Stomach (tissue), 8 donors: ENCODE measurements at regions not wholly inside any gene's neighbourhood (a gene's known extent, or its start where the extent isn't known, plus 50 kb on each side); places are given as distances from the start of the nearest gene placed in this dataset.

Experiments used
- DNase-seq, 2 donors: peaks; one replicate each; pipeline versions ENCODE4 v3.0.0 to v3.0.0-alpha.2; 2013 to 2019
- H3K27ac ChIP-seq, 5 donors: fragments of 200-600 bp in 4 of 5; sonication (generic) in 4 of 5; one replicate each; pipeline ENCODE4 v1.5.1; 2013 to 2019; ENCODE audit warnings: mild to moderate bottlenecking in 1 of 5, moderate library complexity in 1 of 5
- H3K27me3 ChIP-seq, 3 donors: fragments of 200-600 bp; sonication (generic); one replicate each; pipeline ENCODE4 v1.5.1; 2017 to 2019; ENCODE audit warnings: mixed run types in 1 of 3
- H3K36me3 ChIP-seq, 4 donors: fragments of 200-600 bp; sonication (generic); 1 replicate in 3 of 4; 2 replicates in 1 of 4; pipeline ENCODE4 v1.5.1; 2016 to 2019
- H3K4me1 ChIP-seq, 4 donors: fragments of 200-600 bp; sonication (generic); one replicate each; pipeline ENCODE4 v1.5.1; 2016 to 2019
- H3K4me3 ChIP-seq, 4 donors: fragments of 200-600 bp; sonication (generic) in 3 of 4; one replicate each; pipeline ENCODE4 v1.5.1; 2016 to 2019; ENCODE audit warnings: mild to moderate bottlenecking in 1 of 4
- H3K9me3 ChIP-seq, 4 donors: fragments of 200-600 bp; sonication (generic); one replicate each; pipeline ENCODE4 v1.5.1; 2016 to 2019
- EP300 ChIP-seq: sonication (generic); formaldehyde crosslinking; IDR thresholded peaks from one replicate; pipeline ENCODE4 v1.6.1; 2017; ENCODE audit warnings: antibody characterized with exemption
- POLR2A ChIP-seq, 4 donors: fragments of 450-650 bp; IDR thresholded peaks; one replicate each; pipeline ENCODE4 v1.6.1; 2016; ENCODE audit warnings: antibody characterized with exemption in 4 of 4, control low read depth in 2 of 4, mild to moderate bottlenecking in 1 of 4, moderate library complexity in 1 of 4
- POLR2AphosphoS5 ChIP-seq, 3 donors: sonication (generic); formaldehyde crosslinking; IDR thresholded peaks; one replicate each; pipeline ENCODE4 v1.6.1; 2016; ENCODE audit warnings: antibody characterized with exemption in 3 of 3
- WGBS, 5 donors: extraction: QIAGEN DNeasy Blood & Tissue Kit in 3 of 5; methylation state at CpG; one replicate each; pipeline versions ENCODE4 v1.1.5 to v1.1.7; 2013 to 2018; 5-methylcytosine and 5-hydroxymethylcytosine counted together
- intact Hi-C: fragments of 100-400 bp; cut with DNase I; formaldehyde crosslinking; loops from one replicate; pipeline ENCODE4 v1.15.1; 2023; ENCODE audit warnings: low total_unique reads
- TF ChIP-seq, protein P1 (sequence below), 7 experiments: fragments of 450-650 bp in 4 of 7; fragments of 200-600 bp in 3 of 7; sonication (generic) in 3 of 7; IDR thresholded peaks; one replicate each; pipeline ENCODE4 v1.5.1; 2016 to 2019; ENCODE audit warnings: antibody characterized with exemption in 7 of 7, control low read depth in 2 of 7, mild to moderate bottlenecking in 1 of 7
- donor health status: healthy with polysubstance abuse.
- donor health status: Bipolar disorder and iron deficiency.
- donor health status: healthy.

DNA sequence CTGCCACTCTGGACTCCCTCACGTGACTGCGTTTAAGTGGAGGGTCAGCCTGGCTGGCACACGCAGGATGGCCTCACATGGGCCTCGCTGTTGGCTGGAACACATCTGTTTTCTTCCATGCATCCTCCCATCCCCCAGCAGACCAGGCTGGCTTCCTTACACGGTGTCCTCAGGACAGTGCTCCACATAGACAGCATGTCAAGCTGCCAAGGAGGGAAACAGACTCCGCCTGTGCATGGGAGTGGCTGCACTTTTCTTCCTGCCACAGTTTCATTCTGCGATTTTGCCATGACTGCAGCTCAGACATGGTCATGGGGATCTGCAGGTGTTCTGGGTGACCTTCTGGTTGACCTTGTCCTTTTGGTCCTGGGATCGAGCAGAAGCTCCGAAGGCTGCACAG is 344.2 kb downstream of the SHANK2 start:
- H3K36me3 ChIP-seq, result no peaks in the 10 kb centered on the region
- H3K4me3 ChIP-seq, result no peak overlapping the region
- H3K27me3 ChIP-seq, result no peaks in the 10 kb centered on the region
- intact Hi-C loops, result no loop called here
- WGBS, 5 donors, result 66 to 76% (median 74%) methylated on average over 9 of the region's 9 CpGs
- peaks cover 0 to 6% (median 0%) of the 10 kb centered on the region in 4 donors for H3K9me3 ChIP-seq
- no peak for TF ChIP-seq EP300
- no peak for TF ChIP-seq POLR2AphosphoS5 (IDR thresholded peaks at IDR 0.05)
- TF ChIP-seq POLR2A (IDR thresholded peaks at IDR 0.05), result no peak
- TF ChIP-seq, protein P1, sequence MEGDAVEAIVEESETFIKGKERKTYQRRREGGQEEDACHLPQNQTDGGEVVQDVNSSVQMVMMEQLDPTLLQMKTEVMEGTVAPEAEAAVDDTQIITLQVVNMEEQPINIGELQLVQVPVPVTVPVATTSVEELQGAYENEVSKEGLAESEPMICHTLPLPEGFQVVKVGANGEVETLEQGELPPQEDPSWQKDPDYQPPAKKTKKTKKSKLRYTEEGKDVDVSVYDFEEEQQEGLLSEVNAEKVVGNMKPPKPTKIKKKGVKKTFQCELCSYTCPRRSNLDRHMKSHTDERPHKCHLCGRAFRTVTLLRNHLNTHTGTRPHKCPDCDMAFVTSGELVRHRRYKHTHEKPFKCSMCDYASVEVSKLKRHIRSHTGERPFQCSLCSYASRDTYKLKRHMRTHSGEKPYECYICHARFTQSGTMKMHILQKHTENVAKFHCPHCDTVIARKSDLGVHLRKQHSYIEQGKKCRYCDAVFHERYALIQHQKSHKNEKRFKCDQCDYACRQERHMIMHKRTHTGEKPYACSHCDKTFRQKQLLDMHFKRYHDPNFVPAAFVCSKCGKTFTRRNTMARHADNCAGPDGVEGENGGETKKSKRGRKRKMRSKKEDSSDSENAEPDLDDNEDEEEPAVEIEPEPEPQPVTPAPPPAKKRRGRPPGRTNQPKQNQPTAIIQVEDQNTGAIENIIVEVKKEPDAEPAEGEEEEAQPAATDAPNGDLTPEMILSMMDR (IDR thresholded peaks at IDR 0.05), result no peak
- peak in 1 of 2 donors; percentile 29 for DNase-seq
- no peaks in the 10 kb centered on the region for H3K4me1 ChIP-seq
- no peak overlapping the region for H3K27ac ChIP-seq

DNA sequence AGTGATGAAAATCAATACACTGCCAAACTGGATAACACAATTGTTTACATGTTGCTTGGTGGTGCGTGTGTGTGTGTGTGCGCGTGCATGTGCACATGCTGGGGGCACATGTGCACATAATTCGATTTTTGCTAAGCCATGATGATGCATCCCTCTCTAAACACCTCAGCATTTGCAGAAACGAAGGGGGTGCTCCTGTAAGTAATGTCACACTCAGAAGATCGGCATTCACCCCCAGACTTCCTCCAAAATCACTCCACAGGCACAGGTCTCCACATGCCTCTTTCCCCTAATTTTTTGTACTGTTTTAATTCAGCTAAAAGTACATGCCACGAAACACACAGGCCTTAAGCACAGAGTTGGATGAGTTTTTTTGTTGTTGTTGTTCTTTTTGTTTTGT is 341.5 kb downstream of the SHANK2 start:
- Histone ChIP-seq H3K9me3 (no peaks in the 10 kb centered on the region), H3K27me3 (no peaks in the 10 kb centered on the region), H3K36me3 (no peaks in the 10 kb centered on the region), H3K27ac (no peak overlapping the region), H3K4me3 (no peak overlapping the region), H3K4me1 (peaks cover 0 to 11% (median 9%) of the 10 kb centered on the region in 4 donors)
- intact Hi-C loops, result no loop called here
- no peak for DNase-seq
- 81 to 89% (median 87%) methylated on average over 7 of the region's 7 CpGs for WGBS, 5 donors
- TF ChIP-seq EP300 (no peak), POLR2A (IDR thresholded peaks at IDR 0.05) (no peak), POLR2AphosphoS5 (IDR thresholded peaks at IDR 0.05) (no peak)
- TF ChIP-seq, protein P1 (IDR thresholded peaks at IDR 0.05), result no peak

DNA sequence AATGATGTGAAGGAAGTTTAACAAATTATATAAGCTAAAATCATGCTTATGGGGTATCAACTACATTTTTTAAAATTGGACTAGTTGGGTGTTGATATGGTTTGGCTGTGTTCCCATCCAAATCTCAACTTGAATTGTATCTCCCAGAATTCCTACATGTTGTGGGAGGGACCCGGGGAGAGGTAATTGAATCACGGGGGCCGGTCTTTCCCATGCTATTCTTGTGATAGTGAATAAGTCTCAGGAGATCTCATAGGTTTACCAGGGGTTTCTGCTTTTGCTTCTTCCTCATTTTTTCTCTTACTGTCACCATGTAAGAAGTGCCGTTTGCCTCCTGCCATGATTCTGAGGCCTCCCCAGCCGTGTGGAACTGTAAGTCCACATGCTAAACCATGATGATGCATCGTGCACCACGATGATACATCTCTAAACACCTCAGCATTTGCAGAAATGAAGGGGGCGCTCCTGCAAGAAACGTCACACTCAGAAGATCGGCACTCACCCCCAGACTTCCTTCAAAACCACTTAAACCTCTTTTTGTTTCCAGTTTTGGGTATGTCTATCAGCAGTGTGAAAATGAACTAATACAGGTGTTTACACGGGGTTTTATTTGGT is 340.0 kb downstream of the SHANK2 start:
- Histone ChIP-seq H3K4me3 (no peak overlapping the region), H3K4me1 (peaks cover 0 to 11% (median 9%) of the 10 kb centered on the region in 4 donors), H3K36me3 (no peaks in the 10 kb centered on the region), H3K27me3 (no peaks in the 10 kb centered on the region), H3K27ac (no peak overlapping the region), H3K9me3 (peaks cover 0 to 1% (median 0%) of the 10 kb centered on the region in 4 donors)
- 59 to 71% (median 65%) methylated on average over 11 of the region's 11 CpGs for WGBS, 5 donors
- TF ChIP-seq, protein P1 (IDR thresholded peaks at IDR 0.05), result no peak
- TF ChIP-seq POLR2AphosphoS5 (IDR thresholded peaks at IDR 0.05), result no peak
- TF ChIP-seq EP300, result no peak
- no peak for TF ChIP-seq POLR2A (IDR thresholded peaks at IDR 0.05)
- DNase-seq, result no peak
- intact Hi-C loops, result no loop called here

DNA sequence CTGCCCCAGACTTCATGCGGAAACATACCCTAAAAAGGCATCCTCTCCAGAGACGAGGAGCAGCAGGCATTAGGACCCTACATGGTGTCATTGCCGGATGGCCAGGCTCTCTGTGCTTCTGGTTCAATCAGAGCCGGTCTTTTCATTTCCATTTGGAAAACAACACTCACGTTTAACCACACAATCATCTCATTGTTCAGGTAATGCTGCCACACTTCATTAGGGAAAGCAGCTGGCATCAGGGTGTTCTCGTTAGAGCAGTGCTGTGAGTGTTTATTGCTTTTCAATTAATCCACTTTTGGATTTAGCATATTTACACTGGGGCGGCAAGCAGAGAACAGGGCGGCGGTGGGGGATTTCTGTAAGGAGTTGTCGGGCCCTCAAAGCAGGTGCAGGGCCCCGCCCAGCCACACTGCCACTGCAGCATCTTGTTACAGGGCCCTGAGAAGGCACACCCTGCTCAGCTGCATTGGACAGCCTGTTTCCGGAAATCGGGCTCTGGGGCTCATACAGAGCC is 338.6 kb downstream of the SHANK2 start:
- 19 to 37% (median 22%) methylated on average over 11 to 13 of the region's 13 CpGs for WGBS, 5 donors
- TF ChIP-seq, protein P1 (IDR thresholded peaks at IDR 0.05), result no peak
- DNase-seq, result peak; percentile 40 to 84
- H3K9me3 ChIP-seq, result peaks cover 0 to 4% (median 0%) of the 10 kb centered on the region in 4 donors
- H3K4me1 ChIP-seq, result peaks cover 0 to 11% (median 9%) of the 10 kb centered on the region in 4 donors
- H3K36me3 ChIP-seq, result no peaks in the 10 kb centered on the region
- intact Hi-C loops, result no loop called here
- no peaks in the 10 kb centered on the region for H3K27me3 ChIP-seq
- peak overlapping the region in 1 of 4 donors; percentile 3 for H3K4me3 ChIP-seq
- peak overlapping the region in 4 of 5 donors; percentile 7 to 61 (median 28) for H3K27ac ChIP-seq
